Spleen (tissue), 7 donors: ENCODE measurements at regions not wholly inside any gene's neighbourhood (a gene's known extent, or its start where the extent isn't known, plus 50 kb on each side); places are given as distances from the start of the nearest gene placed in this dataset.

ENCODE experiments used
- CTCF ChIP-seq, 11 experiments: fragments of 200-600 bp in 7 of 11; fragments of 450-650 bp in 4 of 11; sonication (generic) in 4 of 11; IDR thresholded peaks in 8 of 11; conservative IDR thresholded peaks in 3 of 11; 1 replicate in 7 of 11; 2 replicates in 4 of 11; pipeline versions ENCODE4 v1.4.0 to v1.8.0; 2016 to 2021; ENCODE audit warnings: antibody characterized with exemption in 11 of 11, inconsistent platforms in 4 of 11, mild to moderate bottlenecking in 1 of 11
- POLR2A ChIP-seq, 3 donors: fragments of 450-650 bp; IDR thresholded peaks; one replicate each; pipeline ENCODE4 v1.5.1; 2017; ENCODE audit warnings: antibody characterized with exemption in 3 of 3, mild to moderate bottlenecking in 1 of 3
- POLR2AphosphoS5 ChIP-seq, 3 donors: sonication (generic); formaldehyde crosslinking; IDR thresholded peaks; one replicate each; pipeline ENCODE4 v1.5.1; 2017; ENCODE audit warnings: antibody characterized with exemption in 3 of 3
- donor health status: DM: no; HTN: no; CAD: no; lungs with moderate emphysema.
- donor health status: DM: no; HTN: no; CAD: no.
- donor health status: DM: no; HTN: no; CAD: no.

GRCh38 chr1:39141925-39142324 lies 62.6 kb upstream of the MACF1 start:
- TF ChIP-seq CTCF (IDR thresholded peaks at IDR 0.05 in 8 of 11, conservative IDR thresholded peaks at IDR 0.05 in 3 of 11) (no peak), POLR2AphosphoS5 (IDR thresholded peaks at IDR 0.05) (peak in 1 of 3 donors; percentile 11), POLR2A (IDR thresholded peaks at IDR 0.05) (no peak)
